Pancreas (tissue), 2 donors: ENCODE measurements at regions not wholly inside any gene's neighbourhood (a gene's known extent, or its start where the extent isn't known, plus 50 kb on each side); places are given as distances from the start of the nearest gene placed in this dataset.

Experiments used
- microRNA-seq, 2 donors: library from miRNA; unstranded; fragments of <30 nt; microRNA quantifications; one replicate each; pipeline versions ENCODE4 to v1.1.0, GENCODE V29; 2019 to 2020
- donor health status: DM: no; HTN: no; CAD: no; lungs with moderate emphysema.
- donor health status: DM: no; HTN: no; CAD: no.

Small RNA genes lying in the stretch of these regions (microRNA-seq; reads per million reads assigned to microRNA genes)
- gene MIR4255 = 0 reads per million in 2 donors
